ENCODE measurements at regions not wholly inside any gene's neighbourhood (a gene's known extent, or its start where the extent isn't known, plus 50 kb on each side); places are given as distances from the start of the nearest gene placed in this dataset.
"Not testable (repeated sequence)": the region's sequence is repeated elsewhere in the genome, so short reads cannot be mapped to it uniquely, and the experiment has no call there.

DNA sequence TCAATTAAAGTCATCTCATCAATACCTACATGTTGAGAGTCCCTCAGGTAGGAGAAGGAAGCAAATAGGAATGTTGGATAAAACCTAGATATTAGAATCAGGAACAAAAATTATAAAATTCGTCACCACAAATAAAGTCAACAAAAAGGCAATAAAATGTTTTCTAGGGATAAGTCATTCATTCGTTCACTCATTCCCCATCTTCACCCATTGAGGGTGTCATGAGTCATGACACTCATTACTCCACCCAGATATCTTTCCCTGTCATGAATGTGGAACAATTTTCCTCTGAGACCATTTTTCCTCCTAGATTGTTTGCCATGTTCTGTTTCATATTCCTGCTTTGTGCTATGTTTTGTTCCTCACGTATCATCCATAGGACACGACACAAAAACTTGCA lies 50.9 kb upstream of the OLIG3 start:
- intact Hi-C loops (cut with micrococcal nuclease): no loop called here
- CTCF ChIA-PET: no interaction called here

DNA sequence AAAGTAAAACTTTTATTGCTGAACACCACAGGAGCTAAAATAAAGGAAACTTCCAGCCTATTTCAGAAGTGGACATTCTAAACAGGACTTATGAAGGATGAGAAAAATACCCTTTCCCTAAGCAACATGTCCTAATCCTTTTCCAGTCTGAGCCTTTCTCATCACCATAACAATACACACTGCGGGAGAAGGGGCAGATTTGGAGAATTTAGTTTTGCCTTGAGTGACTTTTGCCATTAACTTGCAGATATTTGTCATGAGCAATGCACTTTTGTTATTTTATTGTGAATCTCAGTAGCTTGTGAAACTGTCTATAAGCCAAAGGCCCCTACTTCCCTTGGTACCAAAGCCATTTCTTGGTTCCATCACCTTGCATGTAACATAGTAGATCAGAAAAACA lies 53.0 kb upstream of the OLIG3 start:
- ChIA-PET POLR2A (no interaction called here), CTCF (no interaction called here)
- H3K27me3 Mint-ChIP-seq: no peaks in the 10 kb centered on the region
- no peak for DNase-seq
- peaks cover 12% of the 10 kb centered on the region for H3K4me1 Mint-ChIP-seq (ENCODE audit: low read depth)
- intact Hi-C loops (cut with micrococcal nuclease): no loop called here
- H3K4me3 Mint-ChIP-seq: no peak overlapping the region
- no peak overlapping the region for H3K27ac Mint-ChIP-seq
- H3K9me3 Mint-ChIP-seq: no peaks in the 10 kb centered on the region
- H3K36me3 Mint-ChIP-seq: no peaks in the 10 kb centered on the region

More for the DNA sequence above, 50.9 kb upstream of the OLIG3 start:
- H3K4me1 Mint-ChIP-seq (ENCODE audit: low read depth): peaks cover 17% of the 10 kb centered on the region
- POLR2A ChIA-PET: no interaction called here
- H3K27me3 Mint-ChIP-seq: no peaks in the 10 kb centered on the region
- H3K9me3 Mint-ChIP-seq: no peaks in the 10 kb centered on the region
- H3K36me3 Mint-ChIP-seq: no peaks in the 10 kb centered on the region
- H3K27ac Mint-ChIP-seq: no peak overlapping the region
- DNase-seq: no peak
- no peak overlapping the region for H3K4me3 Mint-ChIP-seq

DNA sequence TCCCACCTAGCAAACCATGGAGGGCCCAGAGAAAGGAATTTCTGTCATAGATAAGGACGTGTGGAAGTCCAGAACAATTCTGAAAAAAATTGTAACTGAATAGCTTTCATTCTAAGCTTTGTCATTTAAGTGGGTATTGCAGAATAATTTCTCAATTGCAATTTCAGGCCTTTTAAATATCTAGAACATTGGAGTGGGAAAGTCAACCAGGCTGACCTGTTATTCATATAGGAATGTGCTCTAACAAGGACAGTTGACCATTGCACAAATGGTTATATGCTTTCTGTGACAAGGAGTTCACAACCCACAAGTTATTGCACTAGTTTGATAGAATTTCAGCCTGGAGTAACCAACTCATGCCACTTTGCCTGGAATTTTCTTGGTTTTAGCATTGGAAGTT lies 53.4 kb upstream of the OLIG3 start:
- Mint-ChIP-seq H3K36me3 (no peaks in the 10 kb centered on the region), H3K4me1 (ENCODE audit: low read depth) (peaks cover 8% of the 10 kb centered on the region), H3K27ac (no peak overlapping the region), H3K4me3 (no peak overlapping the region), H3K9me3 (no peaks in the 10 kb centered on the region), H3K27me3 (no peaks in the 10 kb centered on the region)
- ChIA-PET POLR2A (no interaction called here), CTCF (no interaction called here)
- no peak for DNase-seq
- intact Hi-C loops (cut with micrococcal nuclease): no loop called here

DNA sequence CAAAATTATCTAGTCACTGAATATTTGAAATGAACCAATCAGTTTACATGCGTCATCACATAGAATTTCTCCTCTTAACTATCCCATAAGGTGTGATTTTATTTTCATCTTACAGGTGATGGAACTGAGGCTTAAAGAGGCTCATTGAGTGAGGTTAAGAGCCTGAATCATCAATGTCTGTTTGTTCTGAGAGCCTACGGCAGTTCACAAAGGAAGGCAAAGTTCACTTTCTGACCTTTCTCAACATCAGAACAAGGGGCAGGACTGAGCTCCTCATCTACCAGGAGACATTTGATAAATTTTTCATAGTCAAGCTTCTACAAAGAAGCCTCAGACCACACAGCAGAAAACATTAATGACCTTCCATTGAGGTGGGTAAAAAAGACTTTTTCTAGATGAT lies 54.9 kb upstream of the OLIG3 start:
- no peaks in the 10 kb centered on the region for H3K36me3 Mint-ChIP-seq
- POLR2A ChIA-PET: no interaction called here
- no peaks in the 10 kb centered on the region for H3K9me3 Mint-ChIP-seq
- CTCF ChIA-PET: no interaction called here
- H3K27ac Mint-ChIP-seq: no peak overlapping the region
- DNase-seq: no peak
- no peaks in the 10 kb centered on the region for H3K4me1 Mint-ChIP-seq (ENCODE audit: low read depth)
- no peaks in the 10 kb centered on the region for H3K27me3 Mint-ChIP-seq
- intact Hi-C loops (cut with micrococcal nuclease): no loop called here
- H3K4me3 Mint-ChIP-seq: no peak overlapping the region

DNA sequence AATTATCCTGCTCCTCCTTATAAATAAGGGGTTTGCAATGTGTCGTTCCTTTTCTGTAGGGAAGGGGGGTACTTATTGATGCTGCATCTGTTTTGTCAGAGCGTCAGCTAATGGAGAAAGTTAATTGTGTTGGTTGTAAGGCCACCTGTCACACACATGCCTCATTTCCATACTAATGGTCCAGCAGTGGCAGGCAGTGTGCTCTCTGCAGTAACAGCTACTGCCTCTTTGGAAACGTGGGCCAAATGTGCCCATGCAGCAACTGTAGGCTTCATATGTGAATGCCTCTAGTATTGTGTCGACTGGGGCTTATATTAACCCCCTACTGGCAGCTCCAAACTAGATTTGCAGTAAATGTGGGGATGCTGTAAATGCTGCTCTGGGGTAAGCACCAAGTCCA lies 56.3 kb upstream of the OLIG3 start:
- ChIA-PET CTCF (interaction anchor here (1.1 kb wide), 1 partner anchor 39 kb away, joined by 4 read pairs; no protein-coding TSS in a partner anchor), POLR2A (no interaction called here)
- no peak overlapping the region for H3K27ac Mint-ChIP-seq
- no peak overlapping the region for H3K4me3 Mint-ChIP-seq
- no peaks in the 10 kb centered on the region for H3K9me3 Mint-ChIP-seq
- intact Hi-C loops (cut with micrococcal nuclease): no loop called here
- no peak for DNase-seq
- no peaks in the 10 kb centered on the region for H3K4me1 Mint-ChIP-seq (ENCODE audit: low read depth)
- H3K27me3 Mint-ChIP-seq: no peaks in the 10 kb centered on the region
- H3K36me3 Mint-ChIP-seq: no peaks in the 10 kb centered on the region

DNA sequence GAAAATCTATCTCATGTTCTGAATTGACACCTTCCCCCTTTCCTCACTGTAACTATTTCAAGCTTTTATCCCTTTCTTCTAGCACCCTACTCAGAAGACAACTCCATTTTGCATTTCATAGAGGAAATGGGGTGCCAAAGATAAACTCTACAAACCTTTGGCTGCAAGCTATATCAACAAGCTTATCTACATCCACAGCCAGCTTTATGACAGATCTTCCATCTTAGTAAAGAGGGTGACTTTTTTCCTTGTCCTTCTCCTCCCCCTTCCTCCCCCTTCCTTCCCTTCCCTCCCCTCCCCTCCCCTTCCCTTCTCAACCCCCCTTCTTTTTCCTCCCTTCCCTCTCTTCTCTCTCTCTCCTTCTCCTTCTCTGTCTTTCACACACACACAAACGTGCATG lies 58.0 kb upstream of the OLIG3 start:
- H3K27ac Mint-ChIP-seq: no peak overlapping the region
- peaks cover 3% of the 10 kb centered on the region for H3K4me1 Mint-ChIP-seq (ENCODE audit: low read depth)
- DNase-seq: no peak
- H3K4me3 Mint-ChIP-seq: no peak overlapping the region
- ChIA-PET POLR2A (no interaction called here), CTCF (no interaction called here)
- intact Hi-C loops (cut with micrococcal nuclease): no loop called here
- H3K36me3 Mint-ChIP-seq: peaks cover 2% of the 10 kb centered on the region
- H3K9me3 Mint-ChIP-seq: no peaks in the 10 kb centered on the region
- no peaks in the 10 kb centered on the region for H3K27me3 Mint-ChIP-seq

DNA sequence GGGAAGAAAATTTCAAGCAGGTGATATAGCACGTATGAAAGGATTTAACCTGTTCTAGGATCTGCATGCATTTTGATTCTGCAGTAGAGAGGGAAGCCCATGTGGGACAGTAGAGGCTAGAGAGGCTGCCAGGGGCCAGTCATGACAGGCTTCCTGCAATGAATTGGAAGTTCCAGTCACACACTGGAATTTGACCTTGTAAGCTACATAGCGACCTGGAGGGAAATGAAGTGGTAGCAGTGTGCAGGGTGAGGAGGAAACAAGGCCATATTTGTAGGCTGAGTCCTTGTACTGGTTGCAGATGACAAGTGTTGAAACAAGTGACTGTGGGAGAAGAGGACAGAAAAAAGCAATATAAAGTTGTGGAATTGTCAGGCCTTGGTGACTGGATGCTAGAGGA lies 58.6 kb upstream of the OLIG3 start:
- intact Hi-C loops (cut with micrococcal nuclease): no loop called here
- Mint-ChIP-seq H3K27ac (no peak overlapping the region), H3K4me3 (no peak overlapping the region), H3K27me3 (no peaks in the 10 kb centered on the region), H3K4me1 (ENCODE audit: low read depth) (peaks cover 5% of the 10 kb centered on the region), H3K9me3 (no peaks in the 10 kb centered on the region), H3K36me3 (peaks cover 2% of the 10 kb centered on the region)
- no peak for DNase-seq
- CTCF ChIA-PET: no interaction called here
- POLR2A ChIA-PET: no interaction called here

DNA sequence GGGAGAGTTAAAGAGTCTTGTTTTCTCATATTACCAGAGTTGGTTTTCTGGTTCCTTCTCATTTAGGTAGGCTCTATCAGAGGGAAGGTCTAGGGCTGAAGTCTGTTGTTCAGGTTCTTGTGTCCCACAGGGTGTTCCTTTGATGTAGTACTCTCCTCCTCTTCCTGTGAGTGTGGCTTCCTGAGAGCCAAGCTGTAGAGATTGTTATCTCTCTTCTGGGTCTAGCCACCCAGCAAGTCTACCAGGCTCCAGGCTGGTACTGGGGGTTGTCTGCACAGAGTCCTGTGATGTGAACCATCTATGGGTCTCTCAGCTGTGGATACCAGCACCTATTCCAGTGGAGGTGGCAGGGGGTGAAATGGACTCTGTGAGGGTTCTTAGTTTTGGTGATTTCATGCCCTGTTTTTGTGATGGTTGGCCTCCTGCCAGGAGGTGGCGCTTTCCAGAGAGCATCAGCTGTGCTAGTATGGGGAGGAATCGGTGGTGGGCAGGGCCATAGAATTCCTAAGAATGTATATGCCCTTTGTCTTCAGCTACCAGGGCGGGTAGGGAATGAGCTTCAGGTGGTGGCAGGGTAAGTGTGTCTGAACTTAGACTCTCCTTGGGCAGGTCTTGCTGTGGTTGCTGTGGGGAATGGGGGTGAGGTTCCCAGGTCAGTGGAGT lies 65.5 kb upstream of the OLIG3 start:
- H3K4me3 Mint-ChIP-seq; intact Hi-C loops (cut with micrococcal nuclease); POLR2A ChIA-PET; H3K9me3 Mint-ChIP-seq; H3K27me3 Mint-ChIP-seq; H3K36me3 Mint-ChIP-seq: not testable (repeated sequence)
- CTCF ChIA-PET: interaction anchor here (1.2 to 2.0 kb wide), 2 partner anchors 13 to 30 kb away, joined by 4 to 6 read pairs; no protein-coding TSS in a partner anchor
- Mint-ChIP-seq H3K4me1 (ENCODE audit: low read depth) (peaks cover 38% of the 10 kb centered on the region), H3K27ac (peak overlapping the region; percentile 77)
- peak; percentile 33 for DNase-seq

DNA sequence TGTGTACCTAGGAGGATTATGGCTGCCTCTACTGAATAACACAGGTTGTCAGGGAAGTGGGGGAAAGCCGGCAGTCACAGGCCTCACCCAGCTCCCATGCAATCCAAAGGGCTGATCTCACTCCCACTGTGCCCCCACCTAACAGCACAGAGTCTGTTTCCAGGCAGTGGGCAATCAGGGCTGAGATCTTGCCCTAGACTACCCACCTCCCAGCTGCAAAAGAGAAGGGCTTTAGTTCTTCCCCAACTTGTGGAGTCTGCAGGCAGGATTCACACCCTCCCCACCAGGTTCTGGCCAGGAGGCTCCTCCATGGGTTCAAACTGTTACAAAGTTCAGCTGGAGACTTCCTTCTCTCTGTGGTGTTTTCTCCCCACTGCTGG lies 66.0 kb upstream of the OLIG3 start:
- CTCF ChIA-PET: interaction anchor here (1.2 to 2.0 kb wide), 2 partner anchors 13 to 29 kb away, joined by 4 to 6 read pairs; no protein-coding TSS in a partner anchor
- Mint-ChIP-seq H3K9me3 (peaks cover 3% of the 10 kb centered on the region), H3K36me3 (peaks cover 9% of the 10 kb centered on the region), H3K4me1 (ENCODE audit: low read depth) (peaks cover 38% of the 10 kb centered on the region), H3K27me3 (no peaks in the 10 kb centered on the region), H3K27ac (peak overlapping the region; percentile 77), H3K4me3 (no peak overlapping the region)
- intact Hi-C loops (cut with micrococcal nuclease): no loop called here
- POLR2A ChIA-PET: no interaction called here
- DNase-seq: no peak

DNA sequence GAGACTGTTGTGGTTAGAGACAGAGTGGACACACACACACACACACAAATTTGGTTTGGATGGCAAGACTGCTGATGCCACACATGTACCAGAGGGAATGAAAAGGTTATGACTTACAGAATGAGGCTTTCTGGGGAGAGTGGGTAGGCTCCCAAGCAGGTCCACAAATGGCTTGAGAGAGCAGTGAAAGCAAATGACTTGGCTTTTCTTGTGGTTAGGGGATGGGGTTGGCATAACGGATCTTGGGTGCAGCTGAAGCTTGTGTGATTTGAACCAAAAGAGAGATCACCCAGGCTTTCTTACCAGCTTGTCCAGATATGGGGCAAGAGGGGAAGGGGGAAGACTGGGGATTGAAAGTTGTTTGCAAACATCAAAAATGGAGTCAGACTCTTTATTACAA lies 73.9 kb upstream of the OLIG3 start:
- H3K27ac Mint-ChIP-seq: no peak overlapping the region
- ChIA-PET CTCF (no interaction called here), POLR2A (no interaction called here)
- DNase-seq: no peak
- H3K4me1 Mint-ChIP-seq (ENCODE audit: low read depth): no peaks in the 10 kb centered on the region
- H3K36me3 Mint-ChIP-seq: peaks cover 2% of the 10 kb centered on the region
- H3K27me3 Mint-ChIP-seq: peaks cover 5% of the 10 kb centered on the region
- intact Hi-C loops (cut with micrococcal nuclease): no loop called here
- H3K9me3 Mint-ChIP-seq: peaks cover 5% of the 10 kb centered on the region
- no peak overlapping the region for H3K4me3 Mint-ChIP-seq

DNA sequence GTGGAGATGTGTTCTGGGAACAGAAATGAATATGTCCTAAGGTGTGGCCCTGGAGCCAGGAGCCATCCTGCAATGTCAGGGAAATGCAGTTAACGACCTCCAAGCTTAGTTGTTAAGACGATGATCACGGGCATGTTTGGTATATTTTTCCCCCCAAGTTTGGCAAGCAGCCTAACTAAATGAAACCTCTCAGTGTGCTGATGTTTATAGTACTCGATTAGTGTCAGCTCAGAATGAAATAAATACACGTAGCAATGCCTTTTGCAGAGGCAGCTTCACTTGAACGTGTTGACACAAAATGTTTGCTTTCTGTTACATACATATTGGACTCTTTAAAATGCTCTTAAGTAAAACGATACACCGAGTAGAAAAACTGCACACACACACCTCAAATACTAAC lies 76.2 kb upstream of the OLIG3 start:
- H3K4me3 Mint-ChIP-seq: no peak overlapping the region
- no peak overlapping the region for H3K27ac Mint-ChIP-seq
- no peak for DNase-seq
- POLR2A ChIA-PET: no interaction called here
- no peaks in the 10 kb centered on the region for H3K4me1 Mint-ChIP-seq (ENCODE audit: low read depth)
- peaks cover 5% of the 10 kb centered on the region for H3K27me3 Mint-ChIP-seq
- no peaks in the 10 kb centered on the region for H3K36me3 Mint-ChIP-seq
- intact Hi-C loops (cut with micrococcal nuclease): no loop called here
- peaks cover 2% of the 10 kb centered on the region for H3K9me3 Mint-ChIP-seq
- CTCF ChIA-PET: interaction anchor here (0.7 to 2.0 kb wide), 7 partner anchors 12 to 256 kb away, joined by 3 to 10 read pairs (median 3); no protein-coding TSS in a partner anchor

DNA sequence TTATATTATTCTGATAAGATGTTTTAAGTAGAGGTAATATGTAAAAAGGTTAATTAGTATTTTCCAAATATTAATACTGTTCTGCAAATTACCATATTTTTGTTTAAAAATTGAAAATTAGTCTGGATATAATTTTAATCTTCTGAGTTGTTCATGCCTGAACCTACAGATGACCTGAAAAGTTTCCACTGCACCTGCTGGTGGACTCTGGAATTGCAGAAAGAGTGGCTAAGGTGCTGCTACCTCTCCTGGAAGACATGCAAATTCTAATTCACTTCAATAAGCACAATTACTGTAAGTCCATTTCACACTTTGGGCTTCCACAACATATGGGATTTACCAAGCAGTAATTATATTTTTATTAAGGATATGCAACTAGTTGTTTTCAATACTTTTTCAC lies 77.7 kb upstream of the OLIG3 start:
- Mint-ChIP-seq H3K36me3 (no peaks in the 10 kb centered on the region), H3K27me3 (peaks cover 3% of the 10 kb centered on the region), H3K9me3 (no peaks in the 10 kb centered on the region), H3K4me3 (no peak overlapping the region), H3K4me1 (ENCODE audit: low read depth) (no peaks in the 10 kb centered on the region), H3K27ac (no peak overlapping the region)
- ChIA-PET POLR2A (no interaction called here), CTCF (no interaction called here)
- intact Hi-C loops (cut with micrococcal nuclease): no loop called here
- peak; percentile 78 for DNase-seq

DNA sequence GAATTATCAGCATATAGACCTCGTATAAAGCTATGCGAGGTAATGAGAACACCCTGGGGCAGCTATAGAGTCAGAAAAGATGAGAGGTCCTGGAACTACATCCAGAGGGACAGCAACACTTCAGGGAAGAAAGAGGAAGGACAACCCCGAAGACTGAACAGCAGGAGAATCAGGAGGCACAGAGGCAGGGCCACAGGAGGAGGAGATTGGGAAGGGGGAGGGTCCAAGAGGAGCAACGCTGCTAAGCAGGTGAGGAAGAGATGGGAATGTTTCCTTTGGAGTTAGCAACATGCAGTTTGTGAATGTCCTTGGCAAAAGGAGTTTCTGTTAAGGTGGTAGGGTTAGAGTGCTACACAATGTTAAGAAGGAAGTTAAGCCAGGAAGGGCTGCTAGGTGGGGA lies 79.5 kb upstream of the OLIG3 start:
- Mint-ChIP-seq H3K4me3 (no peak overlapping the region), H3K9me3 (no peaks in the 10 kb centered on the region), H3K27me3 (peaks cover 2% of the 10 kb centered on the region), H3K4me1 (ENCODE audit: low read depth) (no peaks in the 10 kb centered on the region), H3K36me3 (no peaks in the 10 kb centered on the region), H3K27ac (no peak overlapping the region)
- DNase-seq: no peak
- ChIA-PET CTCF (interaction anchor here (1.1 to 1.5 kb wide), 3 partner anchors 16 to 44 kb away, joined by 3 to 4 read pairs (median 3); no protein-coding TSS in a partner anchor), POLR2A (no interaction called here)
- intact Hi-C loops (cut with micrococcal nuclease): no loop called here

Measured in activated CD4-positive, alpha-beta memory T cell treated with anti-CD3 and anti-CD28 coated beads for 36 hours (primary cell).